NCI-H146 (cell line): ENCODE measurements at regions not wholly inside any gene's neighbourhood (a gene's known extent, or its start where the extent isn't known, plus 50 kb on each side); places are given as distances from the start of the nearest gene placed in this dataset.
A peak's percentile ranks its signal among the peaks of the same experiment; 100 is the strongest.

Experiments used
- DNase-seq: peaks from one replicate; lab custom pipeline; 2025; lab: John Stamatoyannopoulos, UW

- no peak for DNase-seq
Measured at GRCh38 chr7:21092766-21093702, 306.3 kb upstream of the SP8 start.

- no peak for DNase-seq
Measured at GRCh38 chr7:21094589-21094988, 307.9 kb upstream of the SP8 start.

GRCh38 chr7:21099432-21099831 is 312.7 kb upstream of the SP8 start:
- DNase-seq, result no peak

- DNase-seq, result no peak
Measured at GRCh38 chr7:21099955-21100354, 313.3 kb upstream of the SP8 start.

- DNase-seq, result no peak
Measured at GRCh38 chr7:21101541-21101940, 314.9 kb upstream of the SP8 start.

- DNase-seq, result no peak
Measured at GRCh38 chr7:21103426-21104123, 316.9 kb upstream of the SP8 start.

- DNase-seq, result no peak
Measured at GRCh38 chr7:21104124-21104500, 317.4 kb upstream of the SP8 start.

GRCh38 chr7:21106296-21106732 is 319.6 kb upstream of the SP8 start:
- DNase-seq, result no peak

GRCh38 chr7:21107101-21107500 is 320.4 kb upstream of the SP8 start:
- no peak for DNase-seq

- peak; percentile 11 for DNase-seq
Measured at GRCh38 chr7:21108182-21108581, 319.7 kb upstream of the SP4 start.

- DNase-seq, result no peak
Measured at GRCh38 chr7:21113609-21114415, 314.1 kb upstream of the SP4 start.

- DNase-seq, result no peak
Measured at GRCh38 chr7:21123586-21123985, 304.3 kb upstream of the SP4 start.

GRCh38 chr7:21125297-21125696 is 302.6 kb upstream of the SP4 start:
- DNase-seq, result peak; percentile 47

- peak; percentile 85 for DNase-seq
Measured at GRCh38 chr7:21128062-21128817, 299.6 kb upstream of the SP4 start.

- no peak for DNase-seq
Measured at GRCh38 chr7:21131897-21132296, 296.0 kb upstream of the SP4 start.

GRCh38 chr7:21134631-21135030 is 293.3 kb upstream of the SP4 start:
- DNase-seq, result no peak

GRCh38 chr7:21135437-21135836 is 292.4 kb upstream of the SP4 start:
- no peak for DNase-seq

- no peak for DNase-seq
Measured at GRCh38 chr7:21137640-21138039, 290.2 kb upstream of the SP4 start.

- no peak for DNase-seq
Measured at GRCh38 chr7:21140622-21141021, 287.3 kb upstream of the SP4 start.

GRCh38 chr7:21141476-21141875 is 286.4 kb upstream of the SP4 start:
- DNase-seq, result no peak

GRCh38 chr7:21142081-21142480 is 285.8 kb upstream of the SP4 start:
- DNase-seq, result no peak
